Fibroblast of the conjunctiva (primary cell): ENCODE measurements at regions not wholly inside any gene's neighbourhood (a gene's known extent, or its start where the extent isn't known, plus 50 kb on each side); places are given as distances from the start of the nearest gene placed in this dataset.

ENCODE experiments used
- DNase-seq: peaks from one replicate; pipeline ENCODE4 v3.0.0-alpha.2; 2010; ENCODE audit warnings: low read depth

- DNase-seq, result no peak
These were observed 164.1 kb downstream of the GASK1B start for GRCh38 chr4:158008551-158009218.

DNA sequence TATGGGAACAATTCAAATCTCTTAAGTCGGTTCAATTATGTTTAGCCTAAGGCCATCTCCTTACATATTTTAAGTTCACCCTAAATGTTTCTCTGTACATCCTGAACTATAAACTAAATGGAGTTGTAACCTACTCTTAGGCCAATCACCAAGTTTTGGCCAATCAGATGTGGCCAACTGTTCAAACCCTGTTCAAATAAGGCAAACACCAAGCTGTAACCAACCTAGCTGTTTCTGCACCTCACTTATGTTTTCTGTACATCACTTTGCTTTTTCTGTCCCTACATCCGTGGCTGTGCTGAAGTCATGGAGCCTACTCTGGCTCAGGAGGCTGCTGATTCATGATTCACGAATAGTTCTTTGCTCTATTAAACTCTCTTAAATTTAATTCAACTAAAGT lies 165.3 kb downstream of the GASK1B start:
- no peak for DNase-seq

DNA sequence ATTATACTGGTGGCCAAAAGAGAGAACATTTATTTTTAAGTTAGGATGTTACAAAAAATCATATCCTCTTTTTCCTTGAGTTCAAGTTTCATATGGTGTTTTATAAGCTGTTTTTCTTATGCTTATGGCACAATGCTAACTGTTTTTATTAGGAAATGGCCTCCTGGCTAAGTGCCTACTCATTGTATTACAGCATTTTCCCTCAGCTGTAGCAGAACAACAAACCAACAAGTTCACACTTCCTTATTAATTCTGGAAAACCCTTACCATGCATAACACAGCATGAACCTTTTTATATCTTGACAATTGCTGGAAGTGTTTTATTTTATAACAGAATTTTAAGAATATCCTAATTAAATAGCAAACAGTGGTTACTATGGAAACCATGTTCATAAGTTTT lies 165.8 kb downstream of the GASK1B start:
- DNase-seq, result no peak

- DNase-seq, result no peak
These were observed 167.8 kb downstream of the GASK1B start for GRCh38 chr4:158005021-158005420.

- no peak for DNase-seq
These were observed 168.7 kb downstream of the GASK1B start for GRCh38 chr4:158004101-158004500.

GRCh38 chr4:158003212-158003611 lies 169.6 kb downstream of the GASK1B start:
- DNase-seq, result no peak

GRCh38 chr4:158002173-158002572 lies 170.7 kb downstream of the GASK1B start:
- DNase-seq, result no peak

GRCh38 chr4:158001756-158002155 lies 171.1 kb downstream of the GASK1B start:
- no peak for DNase-seq

DNA sequence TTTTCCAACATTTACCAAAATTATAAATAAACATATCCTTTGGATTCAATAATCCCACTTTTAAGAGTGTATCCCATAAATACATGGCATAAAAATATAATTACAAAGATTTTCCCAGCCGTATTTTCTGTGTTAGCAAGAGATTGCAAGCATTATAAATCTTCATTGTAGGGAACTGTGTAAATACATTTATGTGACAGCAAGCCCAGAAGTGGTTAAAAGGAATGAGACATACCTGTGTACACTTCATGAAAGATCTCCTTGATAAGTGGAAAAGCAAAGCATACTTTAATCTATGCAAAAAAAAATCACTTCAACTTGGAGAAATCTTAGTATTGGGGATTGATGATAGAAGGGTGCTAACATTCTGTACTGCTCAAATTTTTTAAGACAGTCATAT lies 173.1 kb downstream of the GASK1B start:
- no peak for DNase-seq

- DNase-seq, result no peak
These were observed 175.5 kb downstream of the GASK1B start for GRCh38 chr4:157997296-157997695.

DNA sequence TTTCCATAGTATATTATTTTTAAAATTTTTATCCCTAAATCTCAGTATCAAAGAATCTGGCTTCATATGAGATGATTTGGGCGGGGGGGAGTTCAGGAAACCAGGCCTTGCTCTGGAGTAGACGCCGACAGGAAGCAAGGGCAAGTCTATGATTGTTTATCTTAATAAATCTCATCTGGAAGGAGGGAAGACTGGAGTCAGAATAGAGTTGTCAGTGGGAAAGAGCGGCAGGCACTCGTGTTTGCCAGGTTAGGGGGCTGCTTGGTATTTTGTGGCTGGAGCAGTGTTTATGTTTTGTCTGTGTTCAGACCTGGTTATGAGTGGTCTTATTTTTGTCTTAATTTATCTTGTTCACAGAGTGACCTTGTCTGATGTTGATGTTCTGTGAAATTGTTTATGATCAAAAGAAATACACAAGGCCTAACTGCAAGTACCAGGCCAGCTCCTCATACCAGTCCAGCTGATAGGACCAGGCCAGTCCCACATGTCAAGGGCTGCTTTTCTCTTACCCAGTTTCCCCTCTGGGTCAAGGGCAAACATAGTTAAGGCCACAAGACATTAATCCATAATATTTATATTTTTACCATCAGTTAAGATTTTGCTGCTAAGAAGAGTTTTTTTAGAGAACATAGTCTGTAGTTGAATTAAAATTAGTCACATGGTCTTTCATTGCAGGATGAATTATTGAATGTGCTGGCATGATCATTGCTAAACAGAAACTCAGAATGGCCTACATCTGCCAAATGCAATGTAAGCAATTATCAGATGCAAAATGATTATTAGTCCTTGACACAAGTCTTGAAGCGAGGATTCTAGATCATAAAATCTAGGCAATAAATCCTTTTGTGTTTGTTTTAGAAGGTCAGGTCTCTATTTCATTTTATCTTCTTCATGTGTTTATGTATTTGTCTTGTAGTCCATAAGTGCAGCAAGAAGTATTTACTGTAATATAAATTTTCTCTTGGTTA lies 176.5 kb downstream of the GASK1B start:
- DNase-seq, result no peak

- DNase-seq, result no peak
These were observed 178.0 kb downstream of the GASK1B start for GRCh38 chr4:157994863-157995262.

DNA sequence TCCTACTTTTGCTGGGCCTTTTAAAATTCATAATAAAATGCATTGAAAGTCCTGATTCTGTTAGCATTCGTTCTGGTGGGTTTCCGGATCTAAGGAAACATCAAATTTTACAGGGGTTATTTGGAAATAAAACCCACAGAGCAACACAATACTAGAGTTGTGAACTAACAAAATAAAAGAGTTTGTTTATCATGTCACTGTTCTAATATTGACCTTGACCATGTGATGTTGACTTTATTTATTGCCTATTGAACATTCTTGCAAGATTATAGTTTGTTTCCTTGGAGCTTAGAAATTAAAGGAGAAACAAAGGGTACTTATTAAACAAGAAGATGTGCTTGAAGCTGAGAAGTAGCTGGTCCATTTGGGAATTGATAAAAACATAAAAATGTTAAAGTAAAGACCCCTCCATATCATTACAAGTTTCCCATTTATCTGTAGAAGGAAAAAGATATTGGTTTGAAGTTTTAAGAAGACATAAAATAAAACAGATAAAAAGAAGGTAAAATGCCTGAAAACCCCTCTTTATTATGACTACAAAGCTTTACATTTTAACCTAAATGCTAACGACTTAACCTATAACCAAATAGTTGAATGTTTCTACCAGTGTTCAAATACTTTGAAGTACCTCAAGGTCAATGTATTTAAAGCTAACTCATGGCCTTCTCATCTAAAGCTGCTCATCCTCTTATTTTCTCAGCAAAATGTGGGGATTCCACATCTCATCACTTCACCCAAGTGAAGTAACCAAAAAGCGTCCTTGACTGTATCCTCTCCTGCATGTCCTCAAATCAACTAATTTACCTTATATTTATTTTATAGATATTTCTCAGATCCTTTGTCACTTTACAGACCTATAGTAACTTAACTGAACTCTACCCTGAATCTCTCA lies 179.6 kb downstream of the GASK1B start:
- DNase-seq, result no peak

DNA sequence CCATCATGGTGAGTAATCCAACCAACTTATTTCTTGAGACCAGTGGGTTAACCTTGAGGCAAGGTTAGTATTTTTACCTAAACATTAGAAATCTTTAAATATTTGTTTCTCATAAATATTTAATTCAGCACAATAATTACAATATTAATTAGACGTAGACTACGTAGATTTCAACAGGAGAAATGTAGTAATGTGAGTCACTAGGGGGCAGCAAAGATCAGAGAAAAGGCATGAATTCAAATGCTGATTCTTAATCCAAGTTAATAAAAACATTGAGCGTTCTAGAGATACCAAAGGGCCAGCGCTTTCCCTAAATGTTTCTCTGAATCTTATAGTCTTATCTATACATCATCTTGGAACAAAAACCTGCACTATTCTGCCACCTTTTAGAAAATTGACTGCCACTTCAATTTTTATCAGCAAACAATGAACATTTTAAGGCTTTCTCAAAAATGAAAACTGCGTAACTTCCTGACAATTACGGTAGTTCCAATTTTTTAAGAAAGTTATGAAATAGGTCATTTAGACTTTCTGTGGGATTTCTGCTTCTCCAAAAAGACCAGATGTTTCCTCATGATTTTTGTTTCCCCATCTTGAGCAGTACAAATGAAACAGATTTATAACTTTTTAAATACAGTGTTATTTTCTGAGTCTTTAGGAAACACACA lies 180.7 kb downstream of the GASK1B start:
- peak; percentile 69 for DNase-seq

DNA sequence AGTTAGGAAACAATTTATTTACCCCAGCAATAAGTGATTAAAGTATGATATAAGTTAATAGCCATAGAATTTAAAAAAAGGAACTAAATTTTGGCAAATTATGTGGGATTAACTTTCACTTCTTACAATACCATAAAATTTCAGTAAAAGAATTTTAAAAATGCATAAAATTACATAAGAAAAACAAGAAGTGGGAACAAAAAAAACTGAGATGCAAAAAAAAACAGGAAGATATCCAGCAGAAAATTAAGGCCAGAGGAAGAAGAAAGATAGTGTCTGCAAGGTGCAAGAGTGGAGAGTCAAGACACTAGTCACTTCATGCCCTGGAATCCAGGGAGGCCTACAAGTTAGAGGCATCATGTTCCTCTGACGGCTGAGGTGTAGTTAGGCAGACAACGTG lies 184.2 kb downstream of the GASK1B start:
- DNase-seq, result no peak

DNA sequence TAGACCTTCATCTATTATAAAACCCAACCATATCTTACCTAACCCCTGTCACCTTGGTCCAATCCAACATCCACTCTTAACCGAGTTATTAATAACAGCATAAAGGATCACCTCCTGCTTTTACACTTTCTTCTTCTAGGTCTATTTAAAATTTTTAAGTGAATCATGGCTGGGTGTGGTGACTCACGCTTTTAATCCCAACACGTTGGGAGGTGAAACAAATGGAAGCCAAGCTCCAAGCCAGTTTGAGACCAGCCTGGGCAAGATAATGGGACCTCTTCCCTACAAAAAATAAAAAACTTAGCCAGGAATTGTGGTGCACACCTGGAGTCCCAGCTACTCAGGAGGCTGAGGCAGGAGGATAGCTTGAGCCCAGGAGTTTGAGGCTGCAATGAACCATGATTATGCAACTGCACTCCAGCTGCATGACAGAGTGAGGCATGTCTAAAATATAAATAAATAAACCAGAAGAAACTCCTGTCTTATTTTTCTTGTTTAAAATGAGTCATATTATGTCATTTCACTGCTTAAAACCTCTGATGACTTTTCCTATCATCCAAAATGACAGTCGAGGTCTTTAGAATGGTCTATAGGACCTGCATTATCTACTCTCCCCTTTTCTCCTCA lies 188.4 kb downstream of the GASK1B start:
- no peak for DNase-seq

DNA sequence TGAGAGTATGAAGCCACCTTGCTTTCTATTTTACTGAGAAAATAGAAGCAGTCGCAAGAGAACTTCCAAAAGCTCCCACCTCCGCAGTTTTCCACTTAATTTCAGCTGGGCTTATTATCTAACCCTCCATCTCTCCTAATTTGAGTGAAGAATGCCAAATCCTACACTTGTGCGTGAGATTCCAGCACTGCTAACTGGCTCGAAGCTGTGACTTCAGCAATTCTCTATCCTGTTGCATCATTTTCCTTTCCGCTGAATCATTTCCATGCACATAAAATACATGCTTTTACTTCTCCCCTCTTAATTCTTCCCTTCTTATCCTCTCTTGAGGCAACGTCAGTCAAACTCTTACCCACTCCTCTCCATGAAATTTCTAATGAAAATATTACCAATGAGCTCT lies 189.5 kb downstream of the GASK1B start:
- no peak for DNase-seq

DNA sequence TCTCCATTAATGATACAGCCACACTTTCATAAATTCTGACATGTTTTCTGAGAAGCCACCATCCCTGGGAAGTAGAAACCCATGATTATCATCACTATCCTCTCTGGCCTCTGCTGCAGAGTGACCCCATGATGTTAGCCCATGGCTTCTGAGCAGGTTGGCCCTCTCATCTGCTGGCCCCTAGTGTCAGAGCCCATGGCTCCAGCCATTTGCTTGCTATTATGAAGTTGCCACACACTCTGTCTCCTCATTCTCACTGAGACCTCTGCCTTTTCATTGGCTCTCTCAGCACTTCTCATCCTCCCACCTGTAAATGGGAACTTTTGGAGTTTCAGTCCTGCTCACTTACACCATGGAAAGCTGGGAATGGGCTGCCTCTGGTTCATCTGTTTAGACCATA lies 192.7 kb downstream of the GASK1B start:
- DNase-seq, result no peak

DNA sequence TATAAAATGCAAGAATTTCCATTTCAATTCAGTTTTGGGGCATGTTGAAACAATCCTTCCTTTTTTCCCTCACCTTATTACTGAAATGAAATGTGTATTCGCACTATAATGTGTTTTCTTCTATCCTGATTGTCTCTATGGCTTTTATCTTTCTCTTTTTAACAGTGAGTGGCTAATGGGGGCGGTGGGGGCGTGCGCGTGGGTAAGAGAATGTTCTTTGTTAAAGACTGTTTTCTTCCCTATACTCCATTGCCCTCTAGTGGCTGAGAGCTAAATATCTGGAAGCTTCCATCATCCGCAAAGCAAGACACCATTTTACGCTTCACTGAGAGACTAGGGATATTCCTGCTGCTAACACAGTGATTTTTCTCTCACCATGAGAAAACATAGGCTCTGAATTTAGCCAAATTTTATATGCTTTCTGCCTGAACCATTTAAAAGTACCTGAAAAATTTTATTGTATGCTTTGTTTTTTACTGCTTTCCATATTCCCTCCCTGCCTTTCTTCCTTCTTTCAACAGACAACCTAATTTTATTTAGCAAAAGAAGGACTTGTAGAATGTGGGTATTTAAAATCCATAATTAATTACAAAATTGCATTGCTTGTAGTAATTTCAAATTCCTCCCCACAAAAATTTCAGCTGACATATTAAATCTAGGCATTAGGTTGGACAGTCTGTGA lies 194.0 kb downstream of the GASK1B start:
- DNase-seq, result peak; percentile 34

GRCh38 chr4:157977086-157977485 lies 195.7 kb downstream of the GASK1B start:
- no peak for DNase-seq

DNA sequence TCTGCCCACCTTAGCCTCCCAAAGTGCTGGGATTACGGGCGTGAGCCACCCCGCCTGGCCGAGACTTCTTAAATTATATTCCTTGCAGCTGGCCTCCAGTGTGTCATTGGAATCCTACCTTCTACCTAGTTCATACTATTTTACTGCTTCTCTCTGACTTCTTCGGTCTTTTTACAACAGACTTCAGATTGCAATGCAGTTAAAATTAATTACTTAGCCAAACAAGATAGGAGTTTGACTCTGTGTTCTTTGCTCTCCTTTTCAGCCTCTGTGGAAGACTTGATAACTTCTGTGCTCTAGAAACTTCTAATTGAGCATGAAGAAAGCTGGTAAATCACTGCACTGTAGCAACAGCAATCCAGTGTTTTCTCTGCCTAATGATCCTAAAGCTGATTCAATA lies 199.5 kb downstream of the GASK1B start:
- no peak for DNase-seq
